ENCODE measurements at regions not wholly inside any gene's neighbourhood (a gene's known extent, or its start where the extent isn't known, plus 50 kb on each side); places are given as distances from the start of the nearest gene placed in this dataset.

DNA sequence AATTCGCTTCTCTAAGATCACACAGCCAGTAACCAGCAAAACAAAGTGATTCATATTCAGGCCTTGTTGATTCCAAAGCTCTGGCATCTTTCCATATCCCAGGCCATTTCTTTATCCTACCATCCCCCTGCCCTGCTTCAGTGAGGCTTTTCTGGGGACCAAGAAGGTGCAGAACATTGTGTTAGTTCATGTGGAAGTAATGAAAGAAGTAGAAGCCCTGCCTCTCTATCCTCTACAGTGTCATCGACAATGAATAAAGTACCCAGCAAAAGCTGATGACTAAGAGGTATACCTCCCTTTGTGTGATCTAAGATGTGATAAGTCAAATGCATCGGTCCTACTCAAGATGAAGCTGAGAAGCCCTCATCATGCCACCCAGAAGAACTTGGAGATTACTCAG is 383.2 kb downstream of the BCL11A start:
- Histone ChIP-seq H3K4me2 (ENCODE audit: low read depth, low read length) (no peak overlapping the region), H3F3A (ENCODE audit: insufficient read depth, low read length) (peaks cover 5% of the 10 kb centered on the region; the same call in 1 of the 2 replicates), H4K20me1 (ENCODE audit: insufficient read depth, low read length) (no peaks in the 10 kb centered on the region), H3K36me3 (replicated peaks; ENCODE audit: insufficient read depth, low read length) (no peaks in the 10 kb centered on the region), H3K9me2 (replicated peaks; ENCODE audit: insufficient read depth, low read length) (no peaks in the 10 kb centered on the region), H3K9ac (ENCODE audit: low read length) (no peak overlapping the region), H2AFZ (ENCODE audit: low read length) (no peak overlapping the region), H3K27ac (ENCODE audit: low read length) (no peak overlapping the region), H3K27me3 (replicated peaks; ENCODE audit: insufficient read depth, low read length) (no peaks in the 10 kb centered on the region), H3K4me3 (ENCODE audit: low read length) (no peak overlapping the region), H3K9me3 (replicated peaks; ENCODE audit: insufficient read depth, low read length) (no peaks in the 10 kb centered on the region), H3K4me1 (ENCODE audit: low read length) (no peaks in the 10 kb centered on the region), H3K79me2 (ENCODE audit: low read length) (no peaks in the 10 kb centered on the region)
- DNase-seq, result no peak
- TF ChIP-seq EZH2phosphoT487 (IDR thresholded peaks at IDR 0.05; ENCODE audit: low read length) (no peak), EZH2 (optimal IDR thresholded peaks at IDR 0.05; ENCODE audit: low read depth, low read length) (no peak)
- TF ChIP-seq, protein P1, sequence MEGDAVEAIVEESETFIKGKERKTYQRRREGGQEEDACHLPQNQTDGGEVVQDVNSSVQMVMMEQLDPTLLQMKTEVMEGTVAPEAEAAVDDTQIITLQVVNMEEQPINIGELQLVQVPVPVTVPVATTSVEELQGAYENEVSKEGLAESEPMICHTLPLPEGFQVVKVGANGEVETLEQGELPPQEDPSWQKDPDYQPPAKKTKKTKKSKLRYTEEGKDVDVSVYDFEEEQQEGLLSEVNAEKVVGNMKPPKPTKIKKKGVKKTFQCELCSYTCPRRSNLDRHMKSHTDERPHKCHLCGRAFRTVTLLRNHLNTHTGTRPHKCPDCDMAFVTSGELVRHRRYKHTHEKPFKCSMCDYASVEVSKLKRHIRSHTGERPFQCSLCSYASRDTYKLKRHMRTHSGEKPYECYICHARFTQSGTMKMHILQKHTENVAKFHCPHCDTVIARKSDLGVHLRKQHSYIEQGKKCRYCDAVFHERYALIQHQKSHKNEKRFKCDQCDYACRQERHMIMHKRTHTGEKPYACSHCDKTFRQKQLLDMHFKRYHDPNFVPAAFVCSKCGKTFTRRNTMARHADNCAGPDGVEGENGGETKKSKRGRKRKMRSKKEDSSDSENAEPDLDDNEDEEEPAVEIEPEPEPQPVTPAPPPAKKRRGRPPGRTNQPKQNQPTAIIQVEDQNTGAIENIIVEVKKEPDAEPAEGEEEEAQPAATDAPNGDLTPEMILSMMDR (IDR thresholded peaks at IDR 0.05; ENCODE audit: low read length), result no peak

DNA sequence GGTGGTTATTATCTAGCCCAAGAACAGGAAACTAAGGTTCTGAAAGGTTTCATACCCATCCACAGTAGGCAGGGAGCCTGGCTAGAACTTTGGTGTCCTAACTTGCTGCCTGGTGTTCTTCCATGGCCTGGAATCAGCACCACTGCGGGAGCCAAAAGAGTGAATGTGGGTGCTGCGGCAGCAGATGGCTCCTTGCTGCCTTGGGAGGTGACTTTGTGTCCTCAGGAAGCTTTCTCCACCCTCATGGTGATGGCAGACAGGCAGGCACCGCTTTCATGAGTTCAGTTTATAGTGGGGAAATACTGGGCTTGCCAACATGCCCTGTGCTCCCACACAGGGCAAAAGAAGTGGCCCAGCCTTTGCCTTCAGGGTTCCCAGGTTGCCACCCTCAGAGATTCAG is 385.2 kb downstream of the BCL11A start:
- TF ChIP-seq EZH2phosphoT487 (IDR thresholded peaks at IDR 0.05; ENCODE audit: low read length) (no peak), EZH2 (optimal IDR thresholded peaks at IDR 0.05; ENCODE audit: low read depth, low read length) (no peak)
- TF ChIP-seq, protein P1 (IDR thresholded peaks at IDR 0.05; ENCODE audit: low read length), result no peak
- H3K9ac ChIP-seq (ENCODE audit: low read length), result no peak overlapping the region
- no peaks in the 10 kb centered on the region for H3K27me3 ChIP-seq (replicated peaks; ENCODE audit: insufficient read depth, low read length)
- H3K4me2 ChIP-seq (ENCODE audit: low read depth, low read length), result no peak overlapping the region
- H3K4me1 ChIP-seq (ENCODE audit: low read length), result no peaks in the 10 kb centered on the region
- H3K79me2 ChIP-seq (ENCODE audit: low read length), result no peaks in the 10 kb centered on the region
- H4K20me1 ChIP-seq (ENCODE audit: insufficient read depth, low read length), result no peaks in the 10 kb centered on the region
- no peak overlapping the region for H3K4me3 ChIP-seq (ENCODE audit: low read length)
- H3K9me3 ChIP-seq (replicated peaks; ENCODE audit: insufficient read depth, low read length), result no peaks in the 10 kb centered on the region
- no peak for DNase-seq
- H2AFZ ChIP-seq (ENCODE audit: low read length), result no peak overlapping the region
- no peaks in the 10 kb centered on the region for H3K36me3 ChIP-seq (replicated peaks; ENCODE audit: insufficient read depth, low read length)
- no peaks in the 10 kb centered on the region for H3K9me2 ChIP-seq (replicated peaks; ENCODE audit: insufficient read depth, low read length)
- H3K27ac ChIP-seq (ENCODE audit: low read length), result no peak overlapping the region
- H3F3A ChIP-seq (ENCODE audit: insufficient read depth, low read length), result peaks cover 4% of the 10 kb centered on the region; the same call in 1 of the 2 replicates

DNA sequence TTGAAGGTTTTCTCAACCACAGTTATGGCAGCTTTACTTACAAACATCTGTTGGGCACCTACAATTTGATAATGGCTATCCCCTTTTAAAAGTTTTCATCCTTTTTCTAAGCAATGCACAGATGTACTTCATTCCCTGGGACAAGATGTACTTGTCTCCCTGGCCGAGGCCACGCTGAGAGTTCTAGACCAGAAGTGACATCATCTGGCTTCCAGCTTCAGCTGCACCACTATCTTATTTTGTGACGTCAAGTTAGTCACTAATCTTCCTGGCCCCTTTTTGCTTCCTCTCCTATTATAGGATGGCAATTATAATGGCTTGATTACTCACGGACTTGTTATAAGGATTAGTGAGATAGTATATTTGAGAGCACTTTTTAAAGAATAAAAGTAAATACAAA is 386.4 kb downstream of the BCL11A start:
- Histone ChIP-seq H3K9me2 (replicated peaks; ENCODE audit: insufficient read depth, low read length) (no peaks in the 10 kb centered on the region), H3K4me2 (ENCODE audit: low read depth, low read length) (no peak overlapping the region), H4K20me1 (ENCODE audit: insufficient read depth, low read length) (no peaks in the 10 kb centered on the region), H3K9me3 (replicated peaks; ENCODE audit: insufficient read depth, low read length) (no peaks in the 10 kb centered on the region), H3K27ac (ENCODE audit: low read length) (no peak overlapping the region), H3K9ac (ENCODE audit: low read length) (no peak overlapping the region), H3K4me1 (ENCODE audit: low read length) (no peaks in the 10 kb centered on the region), H3K4me3 (ENCODE audit: low read length) (no peak overlapping the region), H3F3A (ENCODE audit: insufficient read depth, low read length) (no peaks in the 10 kb centered on the region), H3K79me2 (ENCODE audit: low read length) (no peaks in the 10 kb centered on the region), H3K27me3 (replicated peaks; ENCODE audit: insufficient read depth, low read length) (no peaks in the 10 kb centered on the region), H3K36me3 (replicated peaks; ENCODE audit: insufficient read depth, low read length) (no peaks in the 10 kb centered on the region), H2AFZ (ENCODE audit: low read length) (no peak overlapping the region)
- DNase-seq, result no peak
- TF ChIP-seq, protein P1 (IDR thresholded peaks at IDR 0.05; ENCODE audit: low read length), result no peak
- TF ChIP-seq EZH2 (optimal IDR thresholded peaks at IDR 0.05; ENCODE audit: low read depth, low read length), result no peak

Measured in MM.1S (cell line).